GM21737 (cell line): ENCODE measurements at regions not wholly inside any gene's neighbourhood (a gene's known extent, or its start where the extent isn't known, plus 50 kb on each side); places are given as distances from the start of the nearest gene placed in this dataset.
"Not testable (repeated sequence)": the region's sequence is repeated elsewhere in the genome, so short reads cannot be mapped to it uniquely, and the experiment has no call there.

Experiments
- ATAC-seq: cut with Tn5 transposase; IDR thresholded peaks from one replicate; pipeline ENCODE4 v1.9.1; 2021; ENCODE audit warnings: mild to moderate bottlenecking, moderate library complexity; ENCODE audit not compliant: unreplicated experiment

- no peak for ATAC-seq
These were observed 476.4 kb downstream of the KIF4B start for GRCh38 chr5:155489949-155490348.

- ATAC-seq, result no peak
These were observed 478.6 kb downstream of the KIF4B start for GRCh38 chr5:155492191-155492590.

GRCh38 chr5:155504606-155505005 lies 491.1 kb downstream of the KIF4B start:
- ATAC-seq, result no peak

- no peak for ATAC-seq
These were observed 493.8 kb downstream of the KIF4B start for GRCh38 chr5:155507363-155507762.

- ATAC-seq, result no peak
These were observed 495.1 kb downstream of the KIF4B start for GRCh38 chr5:155508673-155509072.

GRCh38 chr5:155512329-155512728 lies 498.8 kb downstream of the KIF4B start:
- ATAC-seq, result no peak

- no peak for ATAC-seq
These were observed 500.6 kb downstream of the KIF4B start for GRCh38 chr5:155514105-155514563.

GRCh38 chr5:155522540-155522939 lies 509.0 kb downstream of the KIF4B start:
- no peak for ATAC-seq

GRCh38 chr5:155529362-155529761 lies 515.8 kb downstream of the KIF4B start:
- no peak for ATAC-seq

- no peak for ATAC-seq
These were observed 516.5 kb downstream of the KIF4B start for GRCh38 chr5:155530046-155530445.

- no peak for ATAC-seq
These were observed 519.2 kb downstream of the KIF4B start for GRCh38 chr5:155532621-155533311.

- no peak for ATAC-seq
These were observed 526.5 kb downstream of the KIF4B start for GRCh38 chr5:155540000-155540595.

GRCh38 chr5:155546075-155546474 lies 532.5 kb downstream of the KIF4B start:
- ATAC-seq, result no peak

GRCh38 chr5:155554500-155554899 lies 540.9 kb downstream of the KIF4B start:
- ATAC-seq, result no peak

GRCh38 chr5:155556222-155556621 lies 542.7 kb downstream of the KIF4B start:
- no peak for ATAC-seq

- no peak for ATAC-seq
These were observed 543.1 kb downstream of the KIF4B start for GRCh38 chr5:155556700-155557099.

- ATAC-seq, result no peak
These were observed 548.6 kb downstream of the KIF4B start for GRCh38 chr5:155562158-155562557.

GRCh38 chr5:155564541-155564940 lies 551.0 kb downstream of the KIF4B start:
- no peak for ATAC-seq

GRCh38 chr5:155575861-155576260 lies 562.3 kb downstream of the KIF4B start:
- ATAC-seq, result no peak

- not testable (repeated sequence) for ATAC-seq
These were observed 573.3 kb downstream of the KIF4B start for GRCh38 chr5:155586808-155587207.

GRCh38 chr5:155587458-155587857 lies 573.9 kb downstream of the KIF4B start:
- no peak for ATAC-seq

GRCh38 chr5:155591273-155591672 lies 577.7 kb downstream of the KIF4B start:
- no peak for ATAC-seq

- no peak for ATAC-seq
These were observed 580.7 kb downstream of the KIF4B start for GRCh38 chr5:155594270-155594669.
